Jurkat, Clone E6-1 (cell line): ENCODE measurements at regions not wholly inside any gene's neighbourhood (a gene's known extent, or its start where the extent isn't known, plus 50 kb on each side); places are given as distances from the start of the nearest gene placed in this dataset.

Experiments used
- DNase-seq: peaks from one replicate; pipeline ENCODE4 v3.0.0-alpha.2; 2011; ENCODE audit warnings: low read depth, low spot score
- H3K4me3 ChIP-seq: 2 replicates; pipeline ENCODE4 v1.5.1; 2011; ENCODE audit warnings: mild to moderate bottlenecking, low read length, control low read depth, moderate library complexity

- H3K4me3 ChIP-seq = no peak overlapping the region
- no peak for DNase-seq
These were observed 933.2 kb downstream of the ADGRL3 start for GRCh38 chr4:62133101-62133897.

- no peak for DNase-seq
- no peak overlapping the region for H3K4me3 ChIP-seq
These were observed 930.9 kb downstream of the ADGRL3 start for GRCh38 chr4:62131049-62131448.

- no peak overlapping the region for H3K4me3 ChIP-seq
- DNase-seq = no peak
These were observed 930.5 kb downstream of the ADGRL3 start for GRCh38 chr4:62130637-62131036.

GRCh38 chr4:62130230-62130629 is 930.1 kb downstream of the ADGRL3 start:
- no peak overlapping the region for H3K4me3 ChIP-seq
- no peak for DNase-seq
